PC-3 (cell line): ENCODE measurements at regions not wholly inside any gene's neighbourhood (a gene's known extent, or its start where the extent isn't known, plus 50 kb on each side); places are given as distances from the start of the nearest gene placed in this dataset.

Experiments
- ATAC-seq: fragments of 200-7000 bp; cut with Tn5 transposase; 2 replicates; pipeline ENCODE4 v1.9.1; 2020; ENCODE audit warnings: mild to moderate bottlenecking, moderate library complexity
- BruUV-seq: library from RNA; stranded (reverse); fragments of 400-500 nt; replicated peaks from 2 replicates; lab custom pipeline; 2021; lab: Mats Ljungman, UMichigan
- CTCF ChIA-PET: fragments of 300-600 bp; sonication (Branson Sonifier 250); formaldehyde crosslinking; loops from one replicate; lab custom pipeline; 2022; ENCODE audit warnings: antibody characterized with exemption; lab: Charles Lee
- POLR2A ChIA-PET: fragments of 300-600 bp; sonication (Branson Sonifier 250); formaldehyde crosslinking; loops from one replicate; lab custom pipeline; 2022; ENCODE audit warnings: antibody characterized with exemption; ENCODE audit not compliant: unreplicated experiment; lab: Charles Lee
- DNase-seq: peaks from one replicate; pipeline ENCODE4 v3.0.0-alpha.2; 2015
- H2AFZ ChIP-seq: fragments of 300-600 bp; sonication (generic); 2 replicates; pipeline ENCODE4 v1.6.0; 2016; ENCODE audit warnings: antibody characterized with exemption, low read length
- H3F3A ChIP-seq: fragments of 300-600 bp; sonication (generic); one replicate; pipeline ENCODE4 v1.6.0; 2017; ENCODE audit warnings: antibody characterized with exemption, low read length, control low read depth, mild to moderate bottlenecking; ENCODE audit not compliant: unreplicated experiment
- H3K27ac ChIP-seq: fragments of 300-600 bp; sonication (generic); 2 replicates; pipeline ENCODE4 v1.5.1; 2016; ENCODE audit warnings: mild to moderate bottlenecking, low read length
- H3K27me3 ChIP-seq: fragments of 300-600 bp; sonication (generic); 2 replicates; pipeline ENCODE4 v1.6.1; 2016; ENCODE audit warnings: low read length, mixed read lengths
- H3K36me3 ChIP-seq: fragments of 300-600 bp; sonication (generic); 2 replicates; pipeline ENCODE4 v1.6.1; 2016; ENCODE audit warnings: low read depth, mixed run types, low read length, mixed read lengths
- H3K4me1 ChIP-seq: fragments of 300-600 bp; sonication (generic); 2 replicates; pipeline ENCODE4 v1.5.1; 2016; ENCODE audit warnings: low read length; ENCODE audit not compliant: insufficient read depth
- H3K4me2 ChIP-seq: fragments of 300-600 bp; sonication (generic); 2 replicates; pipeline ENCODE4 v1.6.0; 2016; ENCODE audit warnings: low read length
- H3K4me3 ChIP-seq: fragments of 300-600 bp; sonication (generic); 2 replicates; pipeline ENCODE4 v1.5.1; 2016; ENCODE audit warnings: mild to moderate bottlenecking, low read length, mixed read lengths
- H3K79me2 ChIP-seq: fragments of 300-600 bp; sonication (generic); 2 replicates; pipeline ENCODE4 v1.6.1; 2017; ENCODE audit warnings: low read length, mixed read lengths
- H3K9ac ChIP-seq: fragments of 300-600 bp; sonication (generic); 2 replicates; pipeline ENCODE4 v1.6.0; 2016; ENCODE audit warnings: mild to moderate bottlenecking, low read length
- H3K9me2 ChIP-seq: fragments of 300-600 bp; sonication (generic); replicated peaks from 2 replicates; pipeline ENCODE4 v1.6.1; 2016; ENCODE audit warnings: mixed run types, low read length, mixed read lengths
- H3K9me3 ChIP-seq: fragments of 300-600 bp; sonication (generic); 2 replicates; pipeline ENCODE4 v1.6.1; 2016; ENCODE audit warnings: low read length, mixed read lengths
- H4K20me1 ChIP-seq: fragments of 300-600 bp; sonication (generic); 2 replicates; pipeline ENCODE4 v1.6.1; 2016; ENCODE audit warnings: low read length, mixed read lengths
- EZH2 ChIP-seq: fragments of 300-600 bp; sonication (generic); IDR thresholded peaks from one replicate; pipeline ENCODE4 v1.6.1; 2017; ENCODE audit warnings: antibody characterized with exemption, mild to moderate bottlenecking, low read length; ENCODE audit not compliant: unreplicated experiment
- EZH2phosphoT487 ChIP-seq: fragments of 300-600 bp; sonication (generic); IDR thresholded peaks from 2 replicates; pipeline ENCODE4 v1.6.1; 2018; ENCODE audit warnings: mild to moderate bottlenecking, antibody characterized with exemption, low read length, borderline replicate concordance
- intact Hi-C: fragments of 100-400 bp; cut with micrococcal nuclease; formaldehyde crosslinking; loops from 2 replicates; pipeline ENCODE4 v1.9.0; 2023
- TF ChIP-seq, protein P1 (sequence below): fragments of 300-600 bp; sonication (generic); conservative IDR thresholded peaks from 2 replicates; pipeline ENCODE4 v1.5.1; 2017; ENCODE audit warnings: antibody characterized with exemption, low read depth, mild to moderate bottlenecking, low read length

DNA sequence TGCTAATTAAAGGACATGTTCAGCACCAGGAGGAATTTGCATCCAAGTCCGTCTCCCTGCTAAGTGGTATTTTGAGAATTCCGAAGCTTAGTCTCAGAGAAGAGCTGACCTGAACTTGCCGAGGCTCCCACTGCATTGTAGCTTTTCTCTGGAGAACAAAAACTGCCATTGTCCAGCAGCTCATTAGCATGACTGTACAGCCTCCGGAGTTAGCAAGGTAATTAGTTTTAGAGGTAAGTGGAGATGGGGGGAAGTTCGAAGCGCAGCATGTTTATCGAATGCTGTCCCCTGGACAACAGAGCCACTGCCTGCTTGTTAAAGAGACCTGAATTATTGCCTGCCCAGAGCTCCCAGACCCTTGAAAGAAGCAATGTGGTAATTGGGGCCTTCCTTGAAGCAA is 160.3 kb upstream of the PELI2 start:
- POLR2A ChIA-PET: no interaction called here
- no peaks in the 10 kb centered on the region for H3K79me2 ChIP-seq
- H4K20me1 ChIP-seq: no peaks in the 10 kb centered on the region
- CTCF ChIA-PET: no interaction called here
- peaks cover 87% of the 10 kb centered on the region for H3K27me3 ChIP-seq
- H3K4me1 ChIP-seq: no peaks in the 10 kb centered on the region
- BruUV-seq: no TSS peak
- no peak for TF ChIP-seq EZH2phosphoT487
- TF ChIP-seq EZH2: no peak
- TF ChIP-seq, protein P1, sequence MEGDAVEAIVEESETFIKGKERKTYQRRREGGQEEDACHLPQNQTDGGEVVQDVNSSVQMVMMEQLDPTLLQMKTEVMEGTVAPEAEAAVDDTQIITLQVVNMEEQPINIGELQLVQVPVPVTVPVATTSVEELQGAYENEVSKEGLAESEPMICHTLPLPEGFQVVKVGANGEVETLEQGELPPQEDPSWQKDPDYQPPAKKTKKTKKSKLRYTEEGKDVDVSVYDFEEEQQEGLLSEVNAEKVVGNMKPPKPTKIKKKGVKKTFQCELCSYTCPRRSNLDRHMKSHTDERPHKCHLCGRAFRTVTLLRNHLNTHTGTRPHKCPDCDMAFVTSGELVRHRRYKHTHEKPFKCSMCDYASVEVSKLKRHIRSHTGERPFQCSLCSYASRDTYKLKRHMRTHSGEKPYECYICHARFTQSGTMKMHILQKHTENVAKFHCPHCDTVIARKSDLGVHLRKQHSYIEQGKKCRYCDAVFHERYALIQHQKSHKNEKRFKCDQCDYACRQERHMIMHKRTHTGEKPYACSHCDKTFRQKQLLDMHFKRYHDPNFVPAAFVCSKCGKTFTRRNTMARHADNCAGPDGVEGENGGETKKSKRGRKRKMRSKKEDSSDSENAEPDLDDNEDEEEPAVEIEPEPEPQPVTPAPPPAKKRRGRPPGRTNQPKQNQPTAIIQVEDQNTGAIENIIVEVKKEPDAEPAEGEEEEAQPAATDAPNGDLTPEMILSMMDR: no peak
- H3K9me3 ChIP-seq: no peaks in the 10 kb centered on the region
- no peaks in the 10 kb centered on the region for H3K9me2 ChIP-seq
- H3K4me2 ChIP-seq: no peak overlapping the region
- no peak overlapping the region for H3K9ac ChIP-seq
- H3F3A ChIP-seq: no peaks in the 10 kb centered on the region
- DNase-seq (no peak), ATAC-seq (no peak)
- intact Hi-C loops: loop anchor here (5.0 kb wide), 1 partner anchor 226 kb away; no protein-coding TSS in a partner anchor
- H3K36me3 ChIP-seq: no peaks in the 10 kb centered on the region
- H2AFZ ChIP-seq: no peak overlapping the region
- H3K4me3 ChIP-seq: no peak overlapping the region
- H3K27ac ChIP-seq: no peak overlapping the region

DNA sequence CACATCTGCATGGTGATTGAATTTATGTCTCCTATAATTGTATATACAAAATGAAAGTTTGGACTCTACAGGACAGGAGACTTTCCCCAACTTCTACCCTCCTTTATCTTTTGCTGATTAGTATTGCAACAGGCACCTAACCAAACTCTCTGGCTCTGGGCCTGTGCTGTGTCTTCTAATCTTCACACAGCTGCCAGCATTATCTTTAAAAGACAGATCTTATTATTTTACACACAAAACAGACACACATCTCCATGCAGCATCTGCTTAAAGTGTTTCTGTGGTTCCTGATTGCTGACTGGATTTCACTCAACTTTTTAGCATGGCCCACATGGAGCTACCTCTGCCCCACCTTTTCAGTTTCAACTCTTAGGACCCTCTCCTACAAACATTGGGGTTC is 154.9 kb upstream of the PELI2 start:
- no peak overlapping the region for H3K9ac ChIP-seq
- CTCF ChIA-PET: no interaction called here
- H3K27ac ChIP-seq: no peak overlapping the region
- no peaks in the 10 kb centered on the region for H3K9me2 ChIP-seq
- no peaks in the 10 kb centered on the region for H3F3A ChIP-seq
- DNase-seq: no peak
- no peaks in the 10 kb centered on the region for H3K4me1 ChIP-seq
- H3K36me3 ChIP-seq: no peaks in the 10 kb centered on the region
- H4K20me1 ChIP-seq: no peaks in the 10 kb centered on the region
- TF ChIP-seq, protein P1: no peak
- TF ChIP-seq EZH2phosphoT487: no peak
- no peak for TF ChIP-seq EZH2
- H2AFZ ChIP-seq: no peak overlapping the region
- no peak for ATAC-seq
- peaks cover 67% of the 10 kb centered on the region for H3K27me3 ChIP-seq
- intact Hi-C loops: no loop called here
- H3K79me2 ChIP-seq: no peaks in the 10 kb centered on the region
- H3K4me3 ChIP-seq: no peak overlapping the region
- no peaks in the 10 kb centered on the region for H3K9me3 ChIP-seq
- BruUV-seq: no TSS peak
- H3K4me2 ChIP-seq: no peak overlapping the region
- POLR2A ChIA-PET: no interaction called here

DNA sequence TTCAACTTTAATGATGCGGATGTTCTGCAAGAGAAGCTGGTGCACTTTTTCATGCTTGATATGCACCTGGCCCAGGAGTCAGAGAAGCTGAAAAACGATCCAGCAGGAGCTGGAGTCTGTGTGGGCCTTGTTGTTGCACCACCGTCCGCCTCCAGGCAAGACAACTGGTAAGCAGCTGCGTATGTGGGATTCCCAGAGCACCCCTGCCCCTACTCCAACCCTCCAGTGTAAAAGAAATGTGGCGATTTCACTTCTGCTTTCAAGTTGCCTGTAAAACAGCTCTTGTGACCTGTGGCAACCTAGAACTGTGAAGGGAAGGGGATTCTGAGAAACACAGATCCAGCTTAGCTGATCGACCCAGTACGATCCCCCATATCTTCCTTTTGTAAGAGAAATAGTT is 154.1 kb upstream of the PELI2 start:
- no peaks in the 10 kb centered on the region for H3F3A ChIP-seq
- H3K36me3 ChIP-seq: no peaks in the 10 kb centered on the region
- H3K9me3 ChIP-seq: no peaks in the 10 kb centered on the region
- intact Hi-C loops: no loop called here
- H3K9me2 ChIP-seq: no peaks in the 10 kb centered on the region
- H3K9ac ChIP-seq: no peak overlapping the region
- no peak for TF ChIP-seq EZH2phosphoT487
- TF ChIP-seq, protein P1: no peak
- TF ChIP-seq EZH2: no peak
- BruUV-seq: no TSS peak
- no peak overlapping the region for H3K4me2 ChIP-seq
- DNase-seq (no peak), ATAC-seq (no peak)
- no peak overlapping the region for H2AFZ ChIP-seq
- no peaks in the 10 kb centered on the region for H3K4me1 ChIP-seq
- no peak overlapping the region for H3K4me3 ChIP-seq
- POLR2A ChIA-PET: no interaction called here
- no peaks in the 10 kb centered on the region for H3K79me2 ChIP-seq
- CTCF ChIA-PET: no interaction called here
- H3K27ac ChIP-seq: no peak overlapping the region
- H3K27me3 ChIP-seq: peaks cover 64% of the 10 kb centered on the region
- no peaks in the 10 kb centered on the region for H4K20me1 ChIP-seq
